ENCODE measurements at regions not wholly inside any gene's neighbourhood (a gene's known extent, or its start where the extent isn't known, plus 50 kb on each side); places are given as distances from the start of the nearest gene placed in this dataset.

DNA sequence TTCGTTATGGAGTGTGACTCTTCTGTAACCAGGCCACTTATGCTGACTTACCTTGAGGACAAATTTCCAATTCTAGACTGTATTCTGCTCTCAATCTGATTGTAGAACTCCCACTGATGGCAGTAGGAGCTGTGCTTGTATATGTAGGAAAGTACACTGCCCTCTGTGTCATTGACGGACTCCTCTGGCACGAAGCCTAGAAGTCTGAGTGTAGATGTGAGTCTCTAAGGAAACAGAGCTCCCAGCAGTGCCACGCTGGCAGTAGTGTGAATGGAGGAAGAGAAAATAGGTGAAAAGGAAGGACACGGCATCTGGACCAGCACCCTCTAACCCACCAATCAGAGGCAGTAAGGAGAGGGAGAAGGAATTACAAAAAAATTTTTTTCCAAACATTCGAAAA is 130.4 kb upstream of the ADGRL2 start:
- no peaks in the 10 kb centered on the region for H3K36me3 ChIP-seq (ENCODE audit: control insufficient read depth in 4 of 4, insufficient read depth in 4 of 4, low read length in 4 of 4)
- DNase-seq, result peak; percentile 90 to 97 (median 95)
- peak; percentile 75 for ATAC-seq (ENCODE audit: insufficient read depth, low FRiP score)
- 20 to 27% methylated on average over 6 of the region's 6 CpGs for WGBS, 2 donors
- no peaks in the 10 kb centered on the region for H3K9me3 ChIP-seq (ENCODE audit: control insufficient read depth in 4 of 4, insufficient read depth in 3 of 4, low read length in 3 of 4)
- no peak overlapping the region for H3K27ac ChIP-seq (ENCODE audit: low read depth in 1 of 2, low read length in 1 of 2)
- H3K4me3 ChIP-seq, result no peak overlapping the region
- peak overlapping the region in 1 of 2 donors; percentile 51 for H3K9ac ChIP-seq (ENCODE audit: insufficient read depth in 1 of 2, low read length in 2 of 2)
- H3K27me3 ChIP-seq (ENCODE audit: control insufficient read depth in 3 of 3, insufficient read depth in 3 of 3, low read length in 2 of 3), result no peaks in the 10 kb centered on the region
- TF ChIP-seq, protein P1, sequence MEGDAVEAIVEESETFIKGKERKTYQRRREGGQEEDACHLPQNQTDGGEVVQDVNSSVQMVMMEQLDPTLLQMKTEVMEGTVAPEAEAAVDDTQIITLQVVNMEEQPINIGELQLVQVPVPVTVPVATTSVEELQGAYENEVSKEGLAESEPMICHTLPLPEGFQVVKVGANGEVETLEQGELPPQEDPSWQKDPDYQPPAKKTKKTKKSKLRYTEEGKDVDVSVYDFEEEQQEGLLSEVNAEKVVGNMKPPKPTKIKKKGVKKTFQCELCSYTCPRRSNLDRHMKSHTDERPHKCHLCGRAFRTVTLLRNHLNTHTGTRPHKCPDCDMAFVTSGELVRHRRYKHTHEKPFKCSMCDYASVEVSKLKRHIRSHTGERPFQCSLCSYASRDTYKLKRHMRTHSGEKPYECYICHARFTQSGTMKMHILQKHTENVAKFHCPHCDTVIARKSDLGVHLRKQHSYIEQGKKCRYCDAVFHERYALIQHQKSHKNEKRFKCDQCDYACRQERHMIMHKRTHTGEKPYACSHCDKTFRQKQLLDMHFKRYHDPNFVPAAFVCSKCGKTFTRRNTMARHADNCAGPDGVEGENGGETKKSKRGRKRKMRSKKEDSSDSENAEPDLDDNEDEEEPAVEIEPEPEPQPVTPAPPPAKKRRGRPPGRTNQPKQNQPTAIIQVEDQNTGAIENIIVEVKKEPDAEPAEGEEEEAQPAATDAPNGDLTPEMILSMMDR (IDR thresholded peaks at IDR 0.05; ENCODE audit: control extremely low read depth, extremely low read depth), result no peak
- peaks cover 0 to 33% (median 8%) of the 10 kb centered on the region in 5 donors for H3K4me1 ChIP-seq (ENCODE audit: control insufficient read depth in 5 of 5, insufficient read depth in 5 of 5, low read length in 5 of 5)

DNA sequence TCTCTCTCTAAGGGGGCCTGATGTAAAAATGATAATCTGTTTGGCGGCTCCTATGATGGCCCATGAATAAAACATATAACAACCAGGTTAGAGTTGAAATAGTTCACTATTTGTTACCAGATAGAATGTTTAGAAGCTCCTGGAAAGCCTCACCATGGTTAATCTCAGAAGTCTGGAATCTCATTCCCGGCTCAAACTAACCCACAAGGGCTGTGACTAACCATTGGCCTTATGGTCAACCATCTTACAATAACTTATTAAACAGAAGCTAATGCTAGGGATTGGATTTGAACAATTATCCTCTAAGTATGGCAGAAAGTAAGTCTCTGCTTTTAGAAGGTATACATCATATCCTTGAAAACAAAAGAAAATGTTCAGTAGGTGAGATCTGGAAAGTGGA is 134.1 kb upstream of the ADGRL2 start:
- no peaks in the 10 kb centered on the region for H3K36me3 ChIP-seq (ENCODE audit: control insufficient read depth in 4 of 4, insufficient read depth in 4 of 4, low read length in 4 of 4)
- no peak overlapping the region for H3K9ac ChIP-seq (ENCODE audit: insufficient read depth in 1 of 2, low read length in 2 of 2)
- no peaks in the 10 kb centered on the region for H3K9me3 ChIP-seq (ENCODE audit: control insufficient read depth in 4 of 4, insufficient read depth in 3 of 4, low read length in 3 of 4)
- H3K27ac ChIP-seq (ENCODE audit: low read depth in 1 of 2, low read length in 1 of 2), result no peak overlapping the region
- WGBS, 2 donors, result 93 to 94% methylated on average over 2 of the region's 2 CpGs
- no peaks in the 10 kb centered on the region for H3K27me3 ChIP-seq (ENCODE audit: control insufficient read depth in 3 of 3, insufficient read depth in 3 of 3, low read length in 2 of 3)
- peaks cover 0 to 42% (median 11%) of the 10 kb centered on the region in 5 donors for H3K4me1 ChIP-seq (ENCODE audit: control insufficient read depth in 5 of 5, insufficient read depth in 5 of 5, low read length in 5 of 5)
- no peak for DNase-seq
- no peak for ATAC-seq (ENCODE audit: insufficient read depth, low FRiP score)
- TF ChIP-seq, protein P1 (IDR thresholded peaks at IDR 0.05; ENCODE audit: control extremely low read depth, extremely low read depth), result no peak
- no peak overlapping the region for H3K4me3 ChIP-seq

DNA sequence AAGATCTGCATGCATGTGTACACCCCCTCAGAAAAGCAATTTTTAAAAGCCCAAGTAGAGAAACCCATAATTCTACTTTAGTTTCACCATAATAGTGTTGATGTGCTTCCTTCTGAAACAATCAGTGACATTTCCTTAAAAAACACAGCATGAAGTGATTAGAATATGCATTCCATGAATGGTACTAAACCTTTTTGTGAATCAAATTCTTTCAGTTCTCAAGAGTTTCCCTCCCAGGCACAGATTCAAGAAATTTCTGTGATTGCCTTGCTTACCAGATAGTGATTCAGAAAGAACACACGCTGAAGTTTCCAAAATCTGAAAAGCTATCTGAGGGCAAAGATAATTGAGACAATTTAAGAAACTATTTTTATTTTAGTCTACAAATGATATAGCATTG is 136.4 kb upstream of the ADGRL2 start:
- Histone ChIP-seq H3K4me3 (no peak overlapping the region), H3K9me3 (ENCODE audit: control insufficient read depth in 4 of 4, insufficient read depth in 3 of 4, low read length in 3 of 4) (no peaks in the 10 kb centered on the region), H3K4me1 (ENCODE audit: control insufficient read depth in 5 of 5, insufficient read depth in 5 of 5, low read length in 5 of 5) (peaks cover 0 to 35% (median 5%) of the 10 kb centered on the region in 5 donors), H3K9ac (ENCODE audit: insufficient read depth in 1 of 2, low read length in 2 of 2) (no peak overlapping the region), H3K27ac (ENCODE audit: low read depth in 1 of 2, low read length in 1 of 2) (no peak overlapping the region), H3K27me3 (ENCODE audit: control insufficient read depth in 3 of 3, insufficient read depth in 3 of 3, low read length in 2 of 3) (no peaks in the 10 kb centered on the region), H3K36me3 (ENCODE audit: control insufficient read depth in 4 of 4, insufficient read depth in 4 of 4, low read length in 4 of 4) (no peaks in the 10 kb centered on the region)
- WGBS, 2 donors, result 34 to 78% methylated on average over 1 of the region's 1 CpG
- ATAC-seq (ENCODE audit: insufficient read depth, low FRiP score), result no peak
- TF ChIP-seq, protein P1 (IDR thresholded peaks at IDR 0.05; ENCODE audit: control extremely low read depth, extremely low read depth), result no peak
- no peak for DNase-seq

DNA sequence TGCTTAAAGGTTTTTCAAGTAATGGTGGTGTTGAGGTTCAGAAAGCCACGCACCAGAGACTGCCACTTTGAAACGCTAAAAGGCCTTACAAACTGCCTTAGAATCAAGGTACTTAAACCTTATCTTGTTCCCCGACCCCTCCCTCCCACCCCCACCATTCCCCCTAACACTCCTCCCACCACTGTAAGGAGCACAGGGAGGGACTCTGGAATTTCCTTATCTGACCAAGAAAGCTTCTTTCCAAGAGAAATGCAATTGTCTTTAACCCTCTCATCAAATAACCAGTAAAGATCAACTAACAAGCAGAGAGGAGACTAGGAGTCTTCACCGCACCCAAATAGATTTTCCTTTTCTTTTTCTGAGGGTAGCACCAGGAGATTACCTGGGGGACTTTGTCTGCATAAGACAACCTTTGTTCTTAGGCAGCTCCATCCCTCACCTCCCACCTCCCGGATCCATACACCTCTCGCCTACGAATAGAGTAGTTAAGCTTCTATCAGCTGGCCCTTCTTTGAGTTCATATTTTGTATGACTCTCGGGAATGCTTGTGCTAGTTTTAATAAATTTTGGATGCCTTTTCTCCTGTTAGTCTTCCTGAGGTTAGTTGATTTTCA is 137.7 kb upstream of the ADGRL2 start:
- TF ChIP-seq, protein P1 (IDR thresholded peaks at IDR 0.05; ENCODE audit: control extremely low read depth, extremely low read depth), result no peak
- no peak for ATAC-seq (ENCODE audit: insufficient read depth, low FRiP score)
- 84 to 88% methylated on average over 8 of the region's 8 CpGs for WGBS, 2 donors

More for the DNA sequence above, 137.7 kb upstream of the ADGRL2 start:
- Histone ChIP-seq H3K4me3 (no peak overlapping the region), H3K27me3 (ENCODE audit: control insufficient read depth in 3 of 3, insufficient read depth in 3 of 3, low read length in 2 of 3) (no peaks in the 10 kb centered on the region), H3K36me3 (ENCODE audit: control insufficient read depth in 4 of 4, insufficient read depth in 4 of 4, low read length in 4 of 4) (no peaks in the 10 kb centered on the region), H3K9me3 (ENCODE audit: control insufficient read depth in 4 of 4, insufficient read depth in 3 of 4, low read length in 3 of 4) (no peaks in the 10 kb centered on the region), H3K4me1 (ENCODE audit: control insufficient read depth in 5 of 5, insufficient read depth in 5 of 5, low read length in 5 of 5) (peaks cover 0 to 35% (median 5%) of the 10 kb centered on the region in 5 donors), H3K9ac (ENCODE audit: insufficient read depth in 1 of 2, low read length in 2 of 2) (no peak overlapping the region), H3K27ac (ENCODE audit: low read depth in 1 of 2, low read length in 1 of 2) (no peak overlapping the region)
- DNase-seq, result no peak

Data from lung (tissue), 11 donors.